KG1 (cell line): ENCODE measurements at regions not wholly inside any gene's neighbourhood (a gene's known extent, or its start where the extent isn't known, plus 50 kb on each side); places are given as distances from the start of the nearest gene placed in this dataset.
"Not testable (repeated sequence)": the region's sequence is repeated elsewhere in the genome, so short reads cannot be mapped to it uniquely, and the experiment has no call there.

Source experiments
- DNase-seq: peaks from one replicate; lab custom pipeline; 2025; lab: John Stamatoyannopoulos, UW

- no peak for DNase-seq
Observed at GRCh38 chr3:86887876-86888275, 103.1 kb downstream of the VGLL3 start.

GRCh38 chr3:86880066-86880465 lies 110.9 kb downstream of the VGLL3 start:
- no peak for DNase-seq

GRCh38 chr3:86876504-86877181 lies 114.3 kb downstream of the VGLL3 start:
- not testable (repeated sequence) for DNase-seq

- DNase-seq, result not testable (repeated sequence)
Observed at GRCh38 chr3:86874790-86875189, 116.2 kb downstream of the VGLL3 start.

GRCh38 chr3:86869566-86869965 lies 121.4 kb downstream of the VGLL3 start:
- DNase-seq, result no peak

- no peak for DNase-seq
Observed at GRCh38 chr3:86867982-86868381, 123.0 kb downstream of the VGLL3 start.

GRCh38 chr3:86865506-86865905 lies 125.4 kb downstream of the VGLL3 start:
- DNase-seq, result no peak

- DNase-seq, result no peak
Observed at GRCh38 chr3:86856711-86857110, 134.2 kb downstream of the VGLL3 start.

GRCh38 chr3:86849991-86850390 lies 141.0 kb downstream of the VGLL3 start:
- DNase-seq, result no peak

GRCh38 chr3:86845726-86846125 lies 145.2 kb downstream of the VGLL3 start:
- no peak for DNase-seq

- no peak for DNase-seq
Observed at GRCh38 chr3:86838927-86839326, 152.0 kb downstream of the VGLL3 start.

GRCh38 chr3:86837871-86838270 lies 153.1 kb downstream of the VGLL3 start:
- DNase-seq, result no peak

- DNase-seq, result no peak
Observed at GRCh38 chr3:86830566-86830965, 160.4 kb downstream of the VGLL3 start.

- DNase-seq, result no peak
Observed at GRCh38 chr3:86828751-86829150, 162.2 kb downstream of the VGLL3 start.

- not testable (repeated sequence) for DNase-seq
Observed at GRCh38 chr3:86827582-86827981, 163.4 kb downstream of the VGLL3 start.

GRCh38 chr3:86826292-86826691 lies 164.7 kb downstream of the VGLL3 start:
- no peak for DNase-seq

GRCh38 chr3:86815880-86816279 lies 175.1 kb downstream of the VGLL3 start:
- no peak for DNase-seq

- no peak for DNase-seq
Observed at GRCh38 chr3:86814918-86815655, 175.9 kb downstream of the VGLL3 start.

GRCh38 chr3:86814321-86814720 lies 176.6 kb downstream of the VGLL3 start:
- no peak for DNase-seq

GRCh38 chr3:86801921-86802320 lies 189.0 kb downstream of the VGLL3 start:
- no peak for DNase-seq

- DNase-seq, result no peak
Observed at GRCh38 chr3:86801066-86801465, 189.9 kb downstream of the VGLL3 start.

- no peak for DNase-seq
Observed at GRCh38 chr3:86800116-86800515, 190.8 kb downstream of the VGLL3 start.

- DNase-seq, result no peak
Observed at GRCh38 chr3:86797946-86798345, 193.0 kb downstream of the VGLL3 start.
